Esophagus muscularis mucosa (tissue), 4 donors: ENCODE measurements at regions not wholly inside any gene's neighbourhood (a gene's known extent, or its start where the extent isn't known, plus 50 kb on each side); places are given as distances from the start of the nearest gene placed in this dataset.

Source experiments
- DNase-seq: peaks from one replicate; pipeline ENCODE4 v3.0.0-alpha.2; 2017; ENCODE audit errors: extremely low spot score
- H3K27ac ChIP-seq, 4 donors: fragments of 200-600 bp; sonication (generic); replicated peaks in 1 of 4; 1 replicate in 3 of 4; 2 replicates in 1 of 4; pipeline ENCODE4 v1.5.1; 2016 to 2019; ENCODE audit warnings: mild to moderate bottlenecking in 1 of 4
- H3K27me3 ChIP-seq, 4 donors: fragments of 200-600 bp; sonication (generic); one replicate each; pipeline versions ENCODE4 v1.5.1 to v1.6.0; 2016 to 2019
- H3K36me3 ChIP-seq, 4 donors: fragments of 200-600 bp; sonication (generic); one replicate each; pipeline ENCODE4 v1.5.1; 2016 to 2019
- H3K4me1 ChIP-seq, 4 donors: fragments of 200-600 bp; sonication (generic); one replicate each; pipeline ENCODE4 v1.5.1; 2016 to 2019
- H3K4me3 ChIP-seq, 4 donors: fragments of 200-600 bp; sonication (generic); 1 replicate in 2 of 4; 2 replicates in 2 of 4; pipeline ENCODE4 v1.5.1; 2016 to 2019; ENCODE audit warnings: mild to moderate bottlenecking in 4 of 4, moderate library complexity in 1 of 4
- H3K9me3 ChIP-seq, 4 donors: fragments of 200-600 bp; sonication (generic); 1 replicate in 3 of 4; 2 replicates in 1 of 4; pipeline ENCODE4 v1.5.1; 2016 to 2019
- CTCF ChIP-seq, 3 experiments: fragments of 200-600 bp in 2 of 3; fragments of 450-650 bp in 1 of 3; sonication (generic) in 2 of 3; IDR thresholded peaks; one replicate each; pipeline ENCODE4 v1.5.1; 2017 to 2019; ENCODE audit warnings: antibody characterized with exemption in 3 of 3, mild to moderate bottlenecking in 2 of 3, moderate library complexity in 1 of 3
- EP300 ChIP-seq: sonication (generic); formaldehyde crosslinking; IDR thresholded peaks from one replicate; pipeline ENCODE4 v1.6.1; 2017; ENCODE audit warnings: antibody characterized with exemption
- POLR2A ChIP-seq: fragments of 450-650 bp; IDR thresholded peaks from one replicate; pipeline ENCODE4 v1.6.1; 2017; ENCODE audit warnings: antibody characterized with exemption, moderate library complexity, mild to moderate bottlenecking, low read depth
- POLR2AphosphoS5 ChIP-seq, 2 donors: sonication (generic); formaldehyde crosslinking; IDR thresholded peaks; one replicate each; pipeline ENCODE4 v1.6.1; 2017; ENCODE audit warnings: antibody characterized with exemption in 2 of 2
- WGBS: methylation state at CpG from one replicate; pipeline ENCODE4 v1.1.5; 2018; 5-methylcytosine and 5-hydroxymethylcytosine counted together
- intact Hi-C: fragments of 100-400 bp; cut with DNase I; formaldehyde crosslinking; loops from one replicate; pipeline ENCODE4 v1.15.1; 2023

- Histone ChIP-seq H3K9me3 (no peaks in the 10 kb centered on the region), H3K36me3 (no peaks in the 10 kb centered on the region), H3K27ac (no peak overlapping the region), H3K4me3 (no peak overlapping the region), H3K4me1 (no peaks in the 10 kb centered on the region), H3K27me3 (no peaks in the 10 kb centered on the region)
- no peak for TF ChIP-seq POLR2AphosphoS5 (IDR thresholded peaks at IDR 0.05)
- TF ChIP-seq EP300 = no peak
- no peak for TF ChIP-seq POLR2A
- no peak for TF ChIP-seq CTCF (IDR thresholded peaks at IDR 0.05)
- WGBS = 90% methylated on average over 2 of the region's 2 CpGs
- intact Hi-C loops = no loop called here
- no peak for DNase-seq
Measured at GRCh38 chr4:125944966-125945365, 630.2 kb downstream of the FAT4 start.

- Histone ChIP-seq H3K4me1 (no peaks in the 10 kb centered on the region), H3K4me3 (no peak overlapping the region), H3K9me3 (no peaks in the 10 kb centered on the region), H3K27ac (no peak overlapping the region), H3K36me3 (no peaks in the 10 kb centered on the region), H3K27me3 (no peaks in the 10 kb centered on the region)
- TF ChIP-seq CTCF (IDR thresholded peaks at IDR 0.05) = no peak
- no peak for TF ChIP-seq POLR2AphosphoS5 (IDR thresholded peaks at IDR 0.05)
- TF ChIP-seq POLR2A = no peak
- TF ChIP-seq EP300 = no peak
- intact Hi-C loops = no loop called here
- DNase-seq = no peak
- WGBS = 45% methylated on average over 4 of the region's 4 CpGs
Measured at GRCh38 chr4:125948021-125948420, 633.3 kb downstream of the FAT4 start.

- intact Hi-C loops = no loop called here
- Histone ChIP-seq H3K36me3 (no peaks in the 10 kb centered on the region), H3K27me3 (no peaks in the 10 kb centered on the region), H3K4me3 (no peak overlapping the region), H3K27ac (no peak overlapping the region), H3K4me1 (no peaks in the 10 kb centered on the region), H3K9me3 (no peaks in the 10 kb centered on the region)
- WGBS = 70% methylated on average over 1 of the region's 1 CpG
- no peak for DNase-seq
- TF ChIP-seq CTCF (IDR thresholded peaks at IDR 0.05) = no peak
- no peak for TF ChIP-seq POLR2AphosphoS5 (IDR thresholded peaks at IDR 0.05)
- no peak for TF ChIP-seq POLR2A
- TF ChIP-seq EP300 = no peak
Measured at GRCh38 chr4:125951261-125951887, 636.6 kb downstream of the FAT4 start.

GRCh38 chr4:125952631-125953030 is 637.9 kb downstream of the FAT4 start:
- H3K36me3 ChIP-seq = no peaks in the 10 kb centered on the region
- H3K4me1 ChIP-seq = no peaks in the 10 kb centered on the region
- no peaks in the 10 kb centered on the region for H3K9me3 ChIP-seq
- no peaks in the 10 kb centered on the region for H3K27me3 ChIP-seq
- H3K27ac ChIP-seq = no peak overlapping the region
- intact Hi-C loops = no loop called here
- no peak for DNase-seq
- H3K4me3 ChIP-seq = no peak overlapping the region
- TF ChIP-seq POLR2A = no peak
- TF ChIP-seq POLR2AphosphoS5 (IDR thresholded peaks at IDR 0.05) = no peak
- TF ChIP-seq CTCF (IDR thresholded peaks at IDR 0.05) = no peak
- no peak for TF ChIP-seq EP300

- no peak for DNase-seq
- H3K4me1 ChIP-seq = no peaks in the 10 kb centered on the region
- H3K27me3 ChIP-seq = no peaks in the 10 kb centered on the region
- no peak for TF ChIP-seq CTCF (IDR thresholded peaks at IDR 0.05)
- WGBS = 74% methylated on average over 1 of the region's 1 CpG
- no peak overlapping the region for H3K4me3 ChIP-seq
- no peaks in the 10 kb centered on the region for H3K36me3 ChIP-seq
- no peaks in the 10 kb centered on the region for H3K9me3 ChIP-seq
- H3K27ac ChIP-seq = no peak overlapping the region
- intact Hi-C loops = no loop called here
Measured at GRCh38 chr4:125956276-125956675, 641.5 kb downstream of the FAT4 start.
